ENCODE measurements at regions not wholly inside any gene's neighbourhood (a gene's known extent, or its start where the extent isn't known, plus 50 kb on each side); places are given as distances from the start of the nearest gene placed in this dataset.

GRCh38 chr11:43582863-43583462, 97.6 kb upstream of the HSD17B12 start:
- Mint-ChIP-seq H3K36me3 (ENCODE audit: low read depth) (no peaks in the 10 kb centered on the region), H3K4me3 (no peak overlapping the region), H3K27ac (no peak overlapping the region), H3K4me1 (peaks cover 8% of the 10 kb centered on the region), H3K27me3 (ENCODE audit: insufficient read depth) (peaks cover 94% of the 10 kb centered on the region), H3K9me3 (no peaks in the 10 kb centered on the region)
- Histone ChIP-seq H3K36me3 (ENCODE audit: control insufficient read depth, insufficient read depth, low read length) (no peaks in the 10 kb centered on the region), H3K9me3 (ENCODE audit: control insufficient read depth, low read length) (no peaks in the 10 kb centered on the region), H3K27me3 (ENCODE audit: control insufficient read depth, insufficient read depth, low read length, poor library complexity, severe bottlenecking) (peaks cover 99% of the 10 kb centered on the region), H3K4me1 (ENCODE audit: control insufficient read depth, insufficient read depth, low read length) (peaks cover 3% of the 10 kb centered on the region), H3K9ac (ENCODE audit: extremely low read depth, low read length, poor library complexity, severe bottlenecking) (no peak overlapping the region), H3K4me3 (ENCODE audit: low read length) (no peak overlapping the region), H3K27ac (ENCODE audit: low read depth, low read length) (no peak overlapping the region)
- WGBS, 2 experiments (ENCODE audit: insufficient coverage in 1 of 2, insufficient read length in 1 of 2): 5% methylated on average over 26 of the region's 26 CpGs; no CpG with 5 or more reads in 1 of the 2 experiments
- TF ChIP-seq, protein P1, sequence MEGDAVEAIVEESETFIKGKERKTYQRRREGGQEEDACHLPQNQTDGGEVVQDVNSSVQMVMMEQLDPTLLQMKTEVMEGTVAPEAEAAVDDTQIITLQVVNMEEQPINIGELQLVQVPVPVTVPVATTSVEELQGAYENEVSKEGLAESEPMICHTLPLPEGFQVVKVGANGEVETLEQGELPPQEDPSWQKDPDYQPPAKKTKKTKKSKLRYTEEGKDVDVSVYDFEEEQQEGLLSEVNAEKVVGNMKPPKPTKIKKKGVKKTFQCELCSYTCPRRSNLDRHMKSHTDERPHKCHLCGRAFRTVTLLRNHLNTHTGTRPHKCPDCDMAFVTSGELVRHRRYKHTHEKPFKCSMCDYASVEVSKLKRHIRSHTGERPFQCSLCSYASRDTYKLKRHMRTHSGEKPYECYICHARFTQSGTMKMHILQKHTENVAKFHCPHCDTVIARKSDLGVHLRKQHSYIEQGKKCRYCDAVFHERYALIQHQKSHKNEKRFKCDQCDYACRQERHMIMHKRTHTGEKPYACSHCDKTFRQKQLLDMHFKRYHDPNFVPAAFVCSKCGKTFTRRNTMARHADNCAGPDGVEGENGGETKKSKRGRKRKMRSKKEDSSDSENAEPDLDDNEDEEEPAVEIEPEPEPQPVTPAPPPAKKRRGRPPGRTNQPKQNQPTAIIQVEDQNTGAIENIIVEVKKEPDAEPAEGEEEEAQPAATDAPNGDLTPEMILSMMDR (conservative IDR thresholded peaks at IDR 0.05): no peak
- peak; percentile 77 for DNase-seq

GRCh38 chr11:43583548-43583947, 97.0 kb upstream of the HSD17B12 start:
- no peak overlapping the region for H3K9ac ChIP-seq (ENCODE audit: extremely low read depth, low read length, poor library complexity, severe bottlenecking)
- Mint-ChIP-seq H3K36me3 (ENCODE audit: low read depth) (no peaks in the 10 kb centered on the region), H3K9me3 (no peaks in the 10 kb centered on the region), H3K27me3 (ENCODE audit: insufficient read depth) (peaks cover 92% of the 10 kb centered on the region), H3K4me1 (peaks cover 8% of the 10 kb centered on the region), H3K4me3 (no peak overlapping the region), H3K27ac (no peak overlapping the region)
- DNase-seq: no peak
- TF ChIP-seq, protein P1 (conservative IDR thresholded peaks at IDR 0.05): no peak
- no peaks in the 10 kb centered on the region for H3K9me3 ChIP-seq (ENCODE audit: control insufficient read depth, low read length)
- no peak overlapping the region for H3K27ac ChIP-seq (ENCODE audit: low read depth, low read length)
- H3K27me3 ChIP-seq (ENCODE audit: control insufficient read depth, insufficient read depth, low read length, poor library complexity, severe bottlenecking): peaks cover 99% of the 10 kb centered on the region
- peaks cover 3% of the 10 kb centered on the region for H3K4me1 ChIP-seq (ENCODE audit: control insufficient read depth, insufficient read depth, low read length)
- WGBS, 2 experiments (ENCODE audit: insufficient coverage in 1 of 2, insufficient read length in 1 of 2): 58% methylated on average over 5 of the region's 6 CpGs; no CpG with 5 or more reads in 1 of the 2 experiments
- H3K4me3 ChIP-seq (ENCODE audit: low read length): no peak overlapping the region
- no peaks in the 10 kb centered on the region for H3K36me3 ChIP-seq (ENCODE audit: control insufficient read depth, insufficient read depth, low read length)

GRCh38 chr11:43585877-43586608, 94.5 kb upstream of the HSD17B12 start:
- H3K27ac ChIP-seq (ENCODE audit: low read depth, low read length): no peak overlapping the region
- Mint-ChIP-seq H3K36me3 (ENCODE audit: low read depth) (no peaks in the 10 kb centered on the region), H3K4me1 (no peaks in the 10 kb centered on the region), H3K27me3 (ENCODE audit: insufficient read depth) (peaks cover 69% of the 10 kb centered on the region), H3K9me3 (no peaks in the 10 kb centered on the region), H3K4me3 (no peak overlapping the region), H3K27ac (no peak overlapping the region)
- H3K4me1 ChIP-seq (ENCODE audit: control insufficient read depth, insufficient read depth, low read length): peaks cover 3% of the 10 kb centered on the region
- H3K36me3 ChIP-seq (ENCODE audit: control insufficient read depth, insufficient read depth, low read length): no peaks in the 10 kb centered on the region
- H3K4me3 ChIP-seq (ENCODE audit: low read length): no peak overlapping the region
- no peak for DNase-seq
- WGBS, 2 experiments (ENCODE audit: insufficient coverage in 1 of 2, insufficient read length in 1 of 2): 67 to 90% methylated on average over 1 of the region's 1 CpG
- TF ChIP-seq, protein P1 (conservative IDR thresholded peaks at IDR 0.05): peak; percentile 24
- H3K27me3 ChIP-seq (ENCODE audit: control insufficient read depth, insufficient read depth, low read length, poor library complexity, severe bottlenecking): peaks cover 75% of the 10 kb centered on the region
- H3K9me3 ChIP-seq (ENCODE audit: control insufficient read depth, low read length): no peaks in the 10 kb centered on the region
- H3K9ac ChIP-seq (ENCODE audit: extremely low read depth, low read length, poor library complexity, severe bottlenecking): no peak overlapping the region

All from endodermal cell (in vitro differentiated cells).